OCI-LY3 (cell line): ENCODE measurements at regions not wholly inside any gene's neighbourhood (a gene's known extent, or its start where the extent isn't known, plus 50 kb on each side); places are given as distances from the start of the nearest gene placed in this dataset.

Experiments used
- CTCF ChIP-seq: fragments of 200-600, 300-600 bp; sonication (generic); IDR thresholded peaks from 2 replicates; pipeline ENCODE4 v1.5.1; 2014; ENCODE audit warnings: antibody characterized with exemption, low read length, low read depth
- EZH2phosphoT487 ChIP-seq: fragments of 200-600 bp; shearing (Covaris generic); IDR thresholded peaks from 2 replicates; pipeline ENCODE4 v1.6.1; 2018; ENCODE audit warnings: antibody characterized with exemption, mixed run types, low read depth

- TF ChIP-seq CTCF (no peak), EZH2phosphoT487 (no peak)
Observed at GRCh38 chr20:29878281-29878741, 1379.2 kb upstream of the DEFB115 start.
